DND-41 (cell line): ENCODE measurements at regions not wholly inside any gene's neighbourhood (a gene's known extent, or its start where the extent isn't known, plus 50 kb on each side); places are given as distances from the start of the nearest gene placed in this dataset.

Experiments
- ATAC-seq: fragments of 200-7000 bp; cut with Tn5 transposase; 3 replicates; pipeline ENCODE4 v1.9.1; 2021; ENCODE audit warnings: low read depth; ENCODE audit not compliant: insufficient read depth
- DNase-seq: peaks from one replicate; pipeline ENCODE4 v3.0.0-alpha.2; 2020
- H2AFZ ChIP-seq: 2 replicates; pipeline ENCODE4 v1.6.0; 2012; ENCODE audit warnings: low read depth, low read length
- H3K27ac ChIP-seq: 2 replicates; pipeline ENCODE4 v1.5.1; 2012; ENCODE audit warnings: low read length, inconsistent platforms
- H3K27me3 ChIP-seq: fragments of 200-600 bp; sonication (generic); 2 replicates; pipeline ENCODE4 v1.6.0; 2012; ENCODE audit warnings: low read length, mild to moderate bottlenecking, inconsistent platforms; ENCODE audit not compliant: insufficient read depth, poor library complexity
- H3K36me3 ChIP-seq: 2 replicates; pipeline ENCODE4 v1.5.1; 2012; ENCODE audit warnings: low read length, inconsistent platforms; ENCODE audit not compliant: insufficient read depth
- H3K4me1 ChIP-seq: 2 replicates; pipeline ENCODE4 v1.5.1; 2012; ENCODE audit warnings: mild to moderate bottlenecking, low read length; ENCODE audit not compliant: insufficient read depth
- H3K4me2 ChIP-seq: 2 replicates; pipeline ENCODE4 v1.6.0; 2012; ENCODE audit warnings: mild to moderate bottlenecking, moderate library complexity, low read length, inconsistent platforms; ENCODE audit not compliant: insufficient read depth
- H3K4me3 ChIP-seq, 2 experiments: fragments of 200-600 bp in 1 of 2; shearing (Covaris generic) in 1 of 2; 2 replicates each; pipeline ENCODE4 v1.5.1; 2012 to 2016; ENCODE audit warnings: inconsistent platforms in 2 of 2, low read length in 2 of 2, mild to moderate bottlenecking in 2 of 2, low read depth in 1 of 2, moderate library complexity in 1 of 2
- H3K79me2 ChIP-seq: 2 replicates; pipeline ENCODE4 v1.6.0; 2012; ENCODE audit warnings: low read length, inconsistent platforms; ENCODE audit not compliant: insufficient read depth
- H3K9ac ChIP-seq: 2 replicates; pipeline ENCODE4 v1.6.0; 2012; ENCODE audit warnings: low read depth, mild to moderate bottlenecking, inconsistent platforms, low read length, moderate library complexity
- H3K9me3 ChIP-seq: 2 replicates; pipeline ENCODE4 v1.5.1; 2012; ENCODE audit warnings: low read length, moderate library complexity, mild to moderate bottlenecking, inconsistent platforms; ENCODE audit not compliant: insufficient read depth, severe bottlenecking
- H4K20me1 ChIP-seq: 2 replicates; pipeline ENCODE4 v1.6.0; 2012; ENCODE audit warnings: low read length; ENCODE audit not compliant: insufficient read depth
- CTCF ChIP-seq: IDR thresholded peaks from 2 replicates; pipeline ENCODE4 v1.5.1; 2012; ENCODE audit warnings: borderline replicate concordance, low read length, moderate library complexity, mild to moderate bottlenecking; ENCODE audit not compliant: poor library complexity, severe bottlenecking; ENCODE audit errors: extremely low read depth
- EZH2 ChIP-seq: IDR thresholded peaks from 3 replicates; pipeline ENCODE4 v1.6.1; 2012; ENCODE audit warnings: borderline replicate concordance, low read depth, mild to moderate bottlenecking, moderate library complexity, low read length, inconsistent platforms; ENCODE audit not compliant: severe bottlenecking

- no peak for ATAC-seq
- no peaks in the 10 kb centered on the region for H3K4me1 ChIP-seq
- H3K27ac ChIP-seq = no peak overlapping the region
- no peaks in the 10 kb centered on the region for H3K27me3 ChIP-seq
- H3K79me2 ChIP-seq = no peaks in the 10 kb centered on the region
- H3K4me2 ChIP-seq = no peak overlapping the region
- no peak overlapping the region for H3K4me3 ChIP-seq
- H3K9me3 ChIP-seq = no peaks in the 10 kb centered on the region
- TF ChIP-seq CTCF (peak; percentile 18), EZH2 (no peak)
- no peaks in the 10 kb centered on the region for H4K20me1 ChIP-seq
- no peaks in the 10 kb centered on the region for H3K36me3 ChIP-seq
- no peak for DNase-seq
- no peak overlapping the region for H3K9ac ChIP-seq
- H2AFZ ChIP-seq = no peak overlapping the region
These were observed 249.0 kb upstream of the OPRM1 start for GRCh38 chr6:153790048-153790447.

GRCh38 chr6:153787341-153787606 is 251.8 kb upstream of the OPRM1 start:
- TF ChIP-seq EZH2 (no peak), CTCF (no peak)
- no peaks in the 10 kb centered on the region for H3K79me2 ChIP-seq
- H3K4me3 ChIP-seq = no peak overlapping the region
- DNase-seq = no peak
- no peaks in the 10 kb centered on the region for H3K4me1 ChIP-seq
- no peaks in the 10 kb centered on the region for H3K9me3 ChIP-seq
- no peaks in the 10 kb centered on the region for H4K20me1 ChIP-seq
- no peak overlapping the region for H2AFZ ChIP-seq
- H3K36me3 ChIP-seq = no peaks in the 10 kb centered on the region
- no peak overlapping the region for H3K9ac ChIP-seq
- H3K27me3 ChIP-seq = no peaks in the 10 kb centered on the region
- H3K4me2 ChIP-seq = no peak overlapping the region
- no peak for ATAC-seq
- no peak overlapping the region for H3K27ac ChIP-seq

GRCh38 chr6:153781306-153781705 is 257.7 kb upstream of the OPRM1 start:
- DNase-seq = no peak
- Histone ChIP-seq H3K4me3 (no peak overlapping the region), H3K9ac (no peak overlapping the region), H3K27me3 (no peaks in the 10 kb centered on the region), H3K4me2 (no peak overlapping the region), H4K20me1 (no peaks in the 10 kb centered on the region), H3K27ac (no peak overlapping the region), H2AFZ (no peak overlapping the region), H3K9me3 (no peaks in the 10 kb centered on the region), H3K4me1 (no peaks in the 10 kb centered on the region), H3K79me2 (no peaks in the 10 kb centered on the region), H3K36me3 (no peaks in the 10 kb centered on the region)
- no peak for ATAC-seq
- TF ChIP-seq CTCF (no peak), EZH2 (no peak)

DNA sequence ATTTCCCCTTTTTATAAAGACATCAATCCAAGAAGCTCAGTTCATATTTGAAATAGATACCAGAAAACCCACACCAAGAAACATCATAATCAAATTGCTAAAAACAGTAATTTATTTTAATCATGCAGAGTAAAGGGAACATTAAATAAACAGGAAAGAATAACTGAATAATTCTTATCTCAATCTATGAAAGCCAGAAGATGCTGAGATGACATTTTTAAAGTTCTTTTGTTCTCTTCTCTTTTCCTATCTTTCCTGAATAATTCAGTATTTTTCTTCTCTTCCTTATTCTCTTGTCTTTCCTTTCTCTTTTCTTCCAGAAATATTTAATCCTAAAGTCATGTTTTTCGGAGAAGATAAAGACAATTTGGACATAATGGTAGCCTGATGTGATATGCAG is 259.0 kb upstream of the OPRM1 start:
- H3K27me3 ChIP-seq = no peaks in the 10 kb centered on the region
- no peak for DNase-seq
- no peak overlapping the region for H3K9ac ChIP-seq
- no peaks in the 10 kb centered on the region for H3K36me3 ChIP-seq
- H3K9me3 ChIP-seq = no peaks in the 10 kb centered on the region
- no peaks in the 10 kb centered on the region for H3K4me1 ChIP-seq
- no peaks in the 10 kb centered on the region for H4K20me1 ChIP-seq
- no peak overlapping the region for H3K27ac ChIP-seq
- H3K4me3 ChIP-seq = no peak overlapping the region
- H2AFZ ChIP-seq = no peak overlapping the region
- no peak for ATAC-seq
- H3K4me2 ChIP-seq = no peak overlapping the region
- TF ChIP-seq EZH2 (no peak), CTCF (no peak)
- no peaks in the 10 kb centered on the region for H3K79me2 ChIP-seq
